ENCODE measurements at regions not wholly inside any gene's neighbourhood (a gene's known extent, or its start where the extent isn't known, plus 50 kb on each side); places are given as distances from the start of the nearest gene placed in this dataset.

GRCh38 chr6:167730441-167730840, 96.3 kb upstream of the AFDN start:
- no peak for TF ChIP-seq CTCF (conservative IDR thresholded peaks at IDR 0.05 in 1 of 2, IDR thresholded peaks at IDR 0.05 in 1 of 2; ENCODE audit: low read depth in 1 of 2, low read length in 2 of 2)
- TF ChIP-seq EZH2 (IDR thresholded peaks at IDR 0.05; ENCODE audit: low read length, missing control alignments): no peak

Data from fibroblast of lung (primary cell).